ENCODE measurements at regions not wholly inside any gene's neighbourhood (a gene's known extent, or its start where the extent isn't known, plus 50 kb on each side); places are given as distances from the start of the nearest gene placed in this dataset.

- H4K20me1 ChIP-seq (ENCODE audit: insufficient read depth, low read length) = no peaks in the 10 kb centered on the region
- H3K9me3 ChIP-seq (ENCODE audit: insufficient read depth, low read depth, low read length) = no peaks in the 10 kb centered on the region
- no peak overlapping the region for H3K4me3 ChIP-seq (ENCODE audit: insufficient read depth, low read depth, low read length)
- Mint-ChIP-seq H3K27ac (ENCODE audit: unreplicated experiment) (no peak overlapping the region), H3K27me3 (ENCODE audit: low read depth, unreplicated experiment) (no peaks in the 10 kb centered on the region), H3K9me3 (ENCODE audit: unreplicated experiment) (no peaks in the 10 kb centered on the region), H3K4me1 (ENCODE audit: low read depth, unreplicated experiment) (no peaks in the 10 kb centered on the region), H3K36me3 (ENCODE audit: low read depth, unreplicated experiment) (no peaks in the 10 kb centered on the region), H3K4me3 (ENCODE audit: unreplicated experiment) (no peak overlapping the region)
- H3K36me3 ChIP-seq (ENCODE audit: insufficient read depth, low read length) = no peaks in the 10 kb centered on the region
- TF ChIP-seq EZH2 (IDR thresholded peaks at IDR 0.05; ENCODE audit: insufficient read depth, low read length) (no peak), CTCF (IDR thresholded peaks at IDR 0.05; ENCODE audit: insufficient read depth, low read depth, low read length) (no peak)
- H3K27ac ChIP-seq (ENCODE audit: low read depth, low read length) = no peak overlapping the region
- no peaks in the 10 kb centered on the region for H3K27me3 ChIP-seq (ENCODE audit: insufficient read depth, low read length)
- DNase-seq (ENCODE audit: low read depth) (no peak), FAIRE-seq (no peak)
- no peak overlapping the region for H3K4me2 ChIP-seq (ENCODE audit: low read length)
- H3K9ac ChIP-seq (ENCODE audit: low read length) = no peak overlapping the region
- no peaks in the 10 kb centered on the region for H3K79me2 ChIP-seq (ENCODE audit: insufficient read depth, low read length)
- no peak overlapping the region for H2AFZ ChIP-seq (ENCODE audit: low read depth, low read length)
- no peaks in the 10 kb centered on the region for H3K4me1 ChIP-seq (ENCODE audit: insufficient read depth, low read length)
Observed at GRCh38 chr14:27929797-27930347, 836.7 kb upstream of the FOXG1 start.

GRCh38 chr14:27938392-27938791, 828.2 kb upstream of the FOXG1 start:
- no peaks in the 10 kb centered on the region for H4K20me1 ChIP-seq (ENCODE audit: insufficient read depth, low read length)
- no peak overlapping the region for H2AFZ ChIP-seq (ENCODE audit: low read depth, low read length)
- H3K4me2 ChIP-seq (ENCODE audit: low read length) = no peak overlapping the region
- H3K9me3 ChIP-seq (ENCODE audit: insufficient read depth, low read depth, low read length) = no peaks in the 10 kb centered on the region
- Mint-ChIP-seq H3K9me3 (ENCODE audit: unreplicated experiment) (peaks cover 3% of the 10 kb centered on the region), H3K36me3 (ENCODE audit: low read depth, unreplicated experiment) (no peaks in the 10 kb centered on the region), H3K27me3 (ENCODE audit: low read depth, unreplicated experiment) (no peaks in the 10 kb centered on the region), H3K27ac (ENCODE audit: unreplicated experiment) (no peak overlapping the region), H3K4me3 (ENCODE audit: unreplicated experiment) (no peak overlapping the region), H3K4me1 (ENCODE audit: low read depth, unreplicated experiment) (no peaks in the 10 kb centered on the region)
- no peak for TF ChIP-seq EZH2 (IDR thresholded peaks at IDR 0.05; ENCODE audit: insufficient read depth, low read length)
- TF ChIP-seq CTCF (IDR thresholded peaks at IDR 0.05; ENCODE audit: insufficient read depth, low read depth, low read length) = no peak
- no peaks in the 10 kb centered on the region for H3K79me2 ChIP-seq (ENCODE audit: insufficient read depth, low read length)
- H3K4me3 ChIP-seq (ENCODE audit: insufficient read depth, low read depth, low read length) = no peak overlapping the region
- H3K27me3 ChIP-seq (ENCODE audit: insufficient read depth, low read length) = no peaks in the 10 kb centered on the region
- FAIRE-seq = no peak
- H3K27ac ChIP-seq (ENCODE audit: low read depth, low read length) = no peak overlapping the region
- no peak overlapping the region for H3K9ac ChIP-seq (ENCODE audit: low read length)
- no peaks in the 10 kb centered on the region for H3K36me3 ChIP-seq (ENCODE audit: insufficient read depth, low read length)
- DNase-seq (ENCODE audit: low read depth) = no peak
- no peaks in the 10 kb centered on the region for H3K4me1 ChIP-seq (ENCODE audit: insufficient read depth, low read length)

GRCh38 chr14:27945512-27945911, 821.1 kb upstream of the FOXG1 start:
- H2AFZ ChIP-seq (ENCODE audit: low read depth, low read length) = no peak overlapping the region
- no peaks in the 10 kb centered on the region for H3K27me3 Mint-ChIP-seq (ENCODE audit: low read depth, unreplicated experiment)
- no peak overlapping the region for H3K27ac ChIP-seq (ENCODE audit: low read depth, low read length)
- no peak overlapping the region for H3K27ac Mint-ChIP-seq (ENCODE audit: unreplicated experiment)
- DNase-seq (ENCODE audit: low read depth) = no peak
- no peak overlapping the region for H3K4me3 ChIP-seq (ENCODE audit: insufficient read depth, low read depth, low read length)
- no peak overlapping the region for H3K4me3 Mint-ChIP-seq (ENCODE audit: unreplicated experiment)
- no peak for FAIRE-seq
- TF ChIP-seq EZH2 (IDR thresholded peaks at IDR 0.05; ENCODE audit: insufficient read depth, low read length) (no peak), CTCF (IDR thresholded peaks at IDR 0.05; ENCODE audit: insufficient read depth, low read depth, low read length) (no peak)
- H3K4me2 ChIP-seq (ENCODE audit: low read length) = no peak overlapping the region
- H3K79me2 ChIP-seq (ENCODE audit: insufficient read depth, low read length) = no peaks in the 10 kb centered on the region
- no peaks in the 10 kb centered on the region for H3K27me3 ChIP-seq (ENCODE audit: insufficient read depth, low read length)
- no peaks in the 10 kb centered on the region for H3K4me1 ChIP-seq (ENCODE audit: insufficient read depth, low read length)
- H3K36me3 Mint-ChIP-seq (ENCODE audit: low read depth, unreplicated experiment) = no peaks in the 10 kb centered on the region
- H3K4me1 Mint-ChIP-seq (ENCODE audit: low read depth, unreplicated experiment) = no peaks in the 10 kb centered on the region
- no peak overlapping the region for H3K9ac ChIP-seq (ENCODE audit: low read length)
- H3K9me3 Mint-ChIP-seq (ENCODE audit: unreplicated experiment) = peaks cover 3% of the 10 kb centered on the region
- no peaks in the 10 kb centered on the region for H3K36me3 ChIP-seq (ENCODE audit: insufficient read depth, low read length)
- H4K20me1 ChIP-seq (ENCODE audit: insufficient read depth, low read length) = no peaks in the 10 kb centered on the region
- no peaks in the 10 kb centered on the region for H3K9me3 ChIP-seq (ENCODE audit: insufficient read depth, low read depth, low read length)
